HG03175 (cell line): ENCODE measurements at regions not wholly inside any gene's neighbourhood (a gene's known extent, or its start where the extent isn't known, plus 50 kb on each side); places are given as distances from the start of the nearest gene placed in this dataset.

Experiments
- ATAC-seq: cut with Tn5 transposase; IDR thresholded peaks from one replicate; pipeline ENCODE4 v1.9.1; 2021; ENCODE audit warnings: mild to moderate bottlenecking, moderate library complexity; ENCODE audit not compliant: unreplicated experiment

DNA sequence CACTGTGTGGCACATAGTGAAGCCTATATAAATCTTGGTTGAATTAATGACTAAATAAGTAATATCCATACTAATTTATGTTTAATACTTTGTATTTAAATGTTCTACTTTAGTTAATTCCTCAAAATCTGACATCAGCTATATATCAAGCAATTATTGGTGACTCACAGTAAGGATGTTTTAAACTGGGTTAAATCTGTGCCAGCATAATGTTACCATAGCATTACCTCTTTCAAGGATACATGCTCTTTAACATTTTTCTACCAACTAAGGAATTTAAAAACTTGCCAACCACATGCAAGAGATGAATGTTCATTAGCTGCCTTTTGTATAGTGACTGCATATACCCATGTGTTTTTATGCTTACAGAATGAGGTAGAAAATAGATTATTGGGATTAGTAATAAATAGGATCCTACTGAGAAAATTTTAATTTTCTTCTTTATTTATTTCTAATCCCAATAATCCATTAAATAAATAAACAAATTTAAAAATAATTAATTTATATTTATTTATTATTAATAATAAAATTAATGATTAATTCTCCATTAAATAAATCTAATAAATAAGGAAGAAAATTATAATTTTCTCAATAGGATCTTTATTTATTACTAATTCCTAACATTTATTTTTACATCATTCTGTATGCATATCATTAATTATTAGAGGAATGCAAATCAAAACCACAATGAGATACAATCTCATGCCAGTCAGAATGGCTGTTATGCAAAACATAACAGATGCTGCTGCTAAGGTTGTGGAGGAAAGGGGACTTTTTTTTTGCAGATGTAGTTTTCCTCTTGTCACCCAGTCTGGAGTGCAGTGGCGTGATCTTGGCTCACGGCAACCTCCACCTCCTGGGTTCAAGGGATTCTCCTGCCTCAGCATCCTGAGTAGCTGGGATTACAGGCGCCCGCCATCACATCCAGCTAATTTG, 410.7 kb upstream of the DSEL start:
- ATAC-seq: peak; percentile 62

DNA sequence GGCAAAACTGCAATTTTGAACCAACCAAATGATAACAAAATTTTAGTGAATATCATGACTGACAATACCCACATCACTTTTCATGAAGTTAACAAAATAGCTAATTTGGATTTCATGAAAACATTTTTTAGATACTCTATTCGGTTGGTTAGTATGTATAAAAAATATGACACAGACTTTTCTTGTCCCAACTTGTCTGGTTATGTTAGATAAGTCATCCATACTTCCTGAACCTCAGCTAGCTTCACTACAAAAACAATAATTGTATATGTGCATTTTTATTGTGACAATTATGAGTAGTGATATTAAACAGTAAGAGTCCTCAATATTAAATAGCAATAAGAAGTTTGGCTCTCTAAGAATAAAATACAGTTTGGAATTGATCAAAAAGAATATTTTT, 408.1 kb upstream of the DSEL start:
- ATAC-seq: no peak

DNA sequence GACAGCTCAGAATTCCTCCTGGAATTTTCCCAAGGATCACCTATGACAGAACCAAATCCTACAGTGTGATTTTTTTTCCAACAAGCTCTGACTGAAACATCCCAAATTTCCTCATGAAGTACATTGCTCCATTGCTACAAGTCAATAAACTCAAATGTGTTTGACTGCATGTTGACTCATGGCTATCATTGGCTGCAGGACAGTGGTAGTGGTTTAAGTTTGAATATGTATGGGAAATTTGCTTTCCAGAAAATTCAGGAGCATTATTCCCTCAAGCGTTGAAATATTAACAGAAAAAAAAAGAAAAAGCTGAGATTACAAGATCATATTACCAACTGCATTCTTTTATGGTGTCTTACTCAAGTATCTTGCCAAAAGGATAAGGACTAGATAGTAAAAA, 402.8 kb upstream of the DSEL start:
- no peak for ATAC-seq

DNA sequence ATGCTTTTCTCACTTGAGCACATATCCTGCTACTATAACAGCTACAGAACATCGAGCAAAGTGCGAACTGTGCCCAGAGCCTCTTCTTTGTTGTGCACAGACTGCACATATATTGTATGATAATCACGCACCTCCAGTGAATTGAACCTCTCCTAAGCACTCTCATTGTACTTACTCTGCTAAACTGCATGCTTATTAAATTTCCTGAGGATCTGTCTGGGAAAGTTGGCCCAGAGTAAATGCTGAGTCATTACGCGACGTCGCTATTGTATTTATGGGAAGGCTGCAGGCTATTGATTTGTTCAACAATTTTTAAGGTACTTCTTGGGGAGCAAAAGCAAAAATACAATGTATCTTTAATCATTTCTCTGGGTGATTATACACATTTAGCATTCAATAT, 399.6 kb upstream of the DSEL start:
- ATAC-seq: no peak

DNA sequence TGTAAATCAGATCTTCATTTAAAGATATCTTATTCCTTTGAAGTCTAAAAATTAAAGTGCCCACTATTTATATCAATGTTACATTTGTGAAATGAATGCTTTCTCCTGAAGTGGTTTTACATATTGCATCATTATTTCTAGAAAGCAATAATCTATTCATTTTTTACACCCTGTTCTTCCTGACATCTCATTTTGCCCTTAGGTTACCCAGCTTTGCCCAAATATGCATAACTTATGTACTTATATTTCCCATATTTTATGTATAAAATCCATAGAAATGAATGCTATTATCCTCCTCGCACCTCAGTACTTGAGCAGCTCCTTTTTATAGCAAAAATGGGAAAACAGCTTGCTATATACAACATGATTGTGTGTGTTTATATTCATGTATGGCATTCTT, 396.5 kb upstream of the DSEL start:
- no peak for ATAC-seq

DNA sequence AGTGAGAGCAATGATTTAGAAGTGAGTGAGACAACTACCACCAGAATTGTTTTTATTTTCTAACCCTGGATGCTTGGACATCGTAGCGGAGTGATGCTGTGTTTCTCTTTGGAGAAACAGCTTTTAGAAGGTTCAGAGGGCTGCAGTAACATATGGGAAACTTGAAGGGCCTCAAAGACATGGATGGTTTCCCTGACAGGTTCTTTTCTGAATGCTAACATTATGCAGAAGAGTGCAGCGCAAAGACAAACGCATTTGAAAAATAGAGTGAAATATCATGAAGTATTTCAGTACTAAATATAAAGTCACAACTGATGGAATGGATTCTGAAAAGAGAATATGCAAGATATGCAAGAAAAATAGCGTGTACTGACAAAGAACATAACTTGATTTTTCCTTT, 385.1 kb upstream of the DSEL start:
- no peak for ATAC-seq

DNA sequence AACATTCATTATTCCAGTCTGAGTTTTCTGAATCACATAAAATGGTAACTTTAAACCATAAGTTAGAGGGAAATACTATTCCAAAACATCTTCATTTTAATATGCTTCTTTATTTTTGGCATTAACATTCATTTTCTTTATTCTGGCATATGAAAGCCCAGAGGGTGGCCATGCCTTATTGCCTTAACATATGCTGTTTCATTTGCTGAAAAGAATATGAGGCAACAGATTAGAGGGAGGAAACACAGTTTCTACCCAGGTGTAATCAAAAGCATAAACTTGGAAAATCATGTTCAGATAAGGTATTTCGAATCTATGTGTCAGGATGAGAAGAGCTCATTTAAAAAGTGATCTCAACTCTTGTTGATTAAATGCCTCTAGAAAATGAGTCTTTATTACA, 379.9 kb upstream of the DSEL start:
- no peak for ATAC-seq

DNA sequence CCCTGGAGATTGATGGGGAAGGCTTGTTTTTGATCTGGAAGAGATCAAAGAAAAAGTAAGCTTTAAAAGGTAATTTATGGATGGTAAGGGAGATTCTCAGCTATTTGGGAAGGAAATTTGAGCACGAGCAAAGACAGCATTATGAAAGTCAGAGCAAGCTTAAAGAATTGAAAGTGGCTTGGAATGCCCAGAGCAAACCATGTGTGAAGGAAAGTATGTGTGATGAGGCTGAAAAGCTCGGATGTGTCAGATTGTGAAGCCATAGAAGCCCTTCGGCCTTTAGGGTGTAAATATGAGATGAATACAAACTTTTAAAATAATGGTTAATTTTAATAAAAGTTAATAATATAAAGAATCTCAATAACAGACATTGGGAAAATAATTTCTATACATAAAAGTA, 377.4 kb upstream of the DSEL start:
- no peak for ATAC-seq

DNA sequence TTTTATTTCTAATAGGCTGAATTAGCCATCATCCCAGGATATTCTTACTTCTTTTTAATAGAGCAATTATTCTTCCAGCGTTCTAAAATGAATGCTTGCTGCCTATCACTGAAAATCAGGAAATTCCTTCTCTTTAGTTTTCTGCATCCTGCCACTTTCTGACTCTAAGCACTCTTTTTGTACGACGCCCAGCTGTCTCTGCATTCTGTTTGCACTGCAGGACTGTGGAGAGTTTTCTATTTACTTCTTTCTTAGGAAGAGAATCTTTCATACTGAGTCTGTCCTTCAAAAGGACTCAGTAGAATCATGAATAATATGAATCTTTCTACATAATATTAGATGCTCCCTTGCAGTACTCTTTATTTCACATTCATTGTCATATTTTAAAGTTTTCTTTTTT, 360.4 kb upstream of the DSEL start:
- no peak for ATAC-seq

DNA sequence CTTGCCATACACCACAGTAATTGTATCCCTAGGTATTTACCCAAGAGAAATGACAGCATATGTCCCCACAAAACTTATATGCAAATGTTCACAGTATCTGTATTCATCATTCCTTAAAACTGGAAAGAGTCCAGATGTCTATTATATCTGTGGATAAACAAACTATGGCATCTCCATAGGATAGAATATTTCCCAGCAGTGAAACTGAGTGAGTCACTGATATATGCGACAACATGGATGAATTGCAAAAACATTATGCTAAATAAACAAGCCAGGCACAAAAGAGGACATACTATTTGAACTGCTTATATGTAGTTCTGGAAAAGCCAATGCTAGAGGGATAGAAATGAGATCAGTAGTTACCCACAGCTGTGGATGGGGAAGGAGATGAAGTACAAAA, 359.4 kb upstream of the DSEL start:
- ATAC-seq: no peak

DNA sequence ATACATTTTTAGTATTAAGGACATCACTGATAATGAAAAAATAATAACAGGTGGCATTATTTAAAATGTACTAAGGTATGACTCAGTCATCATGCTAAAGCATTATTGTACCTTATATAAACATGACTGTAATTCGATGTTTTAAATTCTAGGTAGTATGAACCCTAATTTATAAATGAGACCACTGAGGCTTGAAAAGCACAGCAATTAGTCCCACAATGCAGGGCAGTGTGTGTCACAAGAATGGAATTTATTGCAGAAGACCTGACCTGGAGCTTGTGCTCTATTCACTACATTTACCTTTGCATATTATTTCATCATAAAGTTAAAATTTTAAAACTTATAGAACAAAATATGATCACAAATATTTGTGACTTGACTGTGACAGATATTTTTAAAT, 358.5 kb upstream of the DSEL start:
- ATAC-seq: no peak

DNA sequence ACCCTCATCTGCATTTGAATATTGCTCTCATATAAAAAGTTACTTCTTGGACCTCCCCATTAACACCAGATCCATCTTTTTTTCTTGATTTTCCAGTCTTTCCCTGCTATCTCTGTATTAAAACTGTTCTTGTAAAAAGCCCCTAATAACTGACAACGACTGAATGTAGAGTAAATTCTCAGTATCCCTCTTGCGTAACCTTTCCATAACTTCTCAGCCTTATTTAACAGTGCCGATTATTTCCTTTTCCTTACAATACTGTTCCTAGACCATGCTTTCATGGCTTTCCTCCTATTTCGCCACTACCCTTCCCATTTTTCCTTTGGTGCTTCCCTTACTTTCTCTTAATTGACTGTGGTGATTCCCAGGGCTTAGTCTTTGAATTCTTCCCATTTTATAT, 348.9 kb upstream of the DSEL start:
- ATAC-seq: no peak

DNA sequence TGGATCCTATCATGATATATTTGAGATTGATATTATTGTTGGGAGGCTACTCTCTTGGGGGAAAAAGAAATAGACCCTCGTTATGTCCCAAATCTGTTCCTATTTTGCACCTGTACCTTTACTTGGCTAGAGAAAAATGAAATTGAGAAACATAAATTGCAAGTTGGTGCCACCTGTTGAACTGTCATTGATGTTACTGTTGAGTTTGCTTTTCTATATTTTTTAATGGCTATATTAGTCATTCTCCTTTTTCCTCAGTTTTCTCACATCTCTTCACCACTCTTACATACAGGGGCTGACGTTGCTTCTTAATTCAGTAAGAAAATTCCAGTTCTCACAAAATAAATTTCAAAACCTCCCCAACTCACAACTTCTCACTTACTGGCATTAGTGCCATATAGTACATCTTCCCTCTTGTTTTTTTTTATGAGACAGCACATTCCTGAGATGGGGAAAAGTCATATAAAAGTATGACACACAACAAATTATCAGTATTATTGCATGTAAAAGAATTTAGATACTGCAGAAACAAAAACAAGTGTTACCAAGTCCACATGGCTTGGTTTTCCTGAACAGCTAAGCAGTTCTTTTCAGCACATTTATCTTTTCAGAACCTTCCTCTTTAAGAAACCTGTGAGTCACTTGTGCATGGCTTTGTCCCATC, 348.3 kb upstream of the DSEL start:
- no peak for ATAC-seq

DNA sequence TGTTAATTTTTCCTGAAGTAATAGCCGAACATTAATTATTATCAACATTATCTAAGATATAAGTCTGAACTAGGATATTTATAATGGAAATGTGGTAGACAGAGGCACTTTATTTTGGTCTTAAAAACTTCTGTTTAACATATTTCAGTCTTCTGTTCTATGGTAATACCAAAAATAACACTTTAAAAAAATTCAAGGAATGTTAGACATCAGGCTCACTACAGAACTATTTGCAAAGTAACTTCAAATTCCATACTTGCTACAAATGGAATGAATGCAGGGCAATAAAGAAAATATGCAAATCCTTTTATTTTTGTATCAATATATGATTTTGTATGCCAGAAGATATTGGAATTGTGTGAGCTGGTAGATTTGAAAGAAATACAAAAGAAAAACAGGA, 345.5 kb upstream of the DSEL start:
- no peak for ATAC-seq

DNA sequence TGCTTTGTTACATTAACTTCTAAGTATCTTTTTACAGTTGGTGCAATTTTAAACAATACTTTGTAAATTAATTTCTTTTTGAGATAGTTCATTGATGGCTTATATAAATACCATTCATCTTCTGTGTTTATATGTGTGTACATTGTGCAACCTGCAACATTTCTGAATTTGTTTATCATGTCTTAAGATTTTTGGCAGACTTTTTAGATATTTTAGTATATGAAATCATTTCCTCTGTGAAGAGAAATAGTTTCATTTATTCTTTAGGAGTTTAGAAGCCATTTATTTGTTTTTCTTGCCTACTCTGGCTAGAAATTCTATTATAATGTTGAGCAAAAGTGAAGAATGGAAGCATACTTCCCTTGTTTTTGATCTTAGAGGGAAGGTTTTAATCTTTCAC, 337.8 kb upstream of the DSEL start:
- no peak for ATAC-seq

DNA sequence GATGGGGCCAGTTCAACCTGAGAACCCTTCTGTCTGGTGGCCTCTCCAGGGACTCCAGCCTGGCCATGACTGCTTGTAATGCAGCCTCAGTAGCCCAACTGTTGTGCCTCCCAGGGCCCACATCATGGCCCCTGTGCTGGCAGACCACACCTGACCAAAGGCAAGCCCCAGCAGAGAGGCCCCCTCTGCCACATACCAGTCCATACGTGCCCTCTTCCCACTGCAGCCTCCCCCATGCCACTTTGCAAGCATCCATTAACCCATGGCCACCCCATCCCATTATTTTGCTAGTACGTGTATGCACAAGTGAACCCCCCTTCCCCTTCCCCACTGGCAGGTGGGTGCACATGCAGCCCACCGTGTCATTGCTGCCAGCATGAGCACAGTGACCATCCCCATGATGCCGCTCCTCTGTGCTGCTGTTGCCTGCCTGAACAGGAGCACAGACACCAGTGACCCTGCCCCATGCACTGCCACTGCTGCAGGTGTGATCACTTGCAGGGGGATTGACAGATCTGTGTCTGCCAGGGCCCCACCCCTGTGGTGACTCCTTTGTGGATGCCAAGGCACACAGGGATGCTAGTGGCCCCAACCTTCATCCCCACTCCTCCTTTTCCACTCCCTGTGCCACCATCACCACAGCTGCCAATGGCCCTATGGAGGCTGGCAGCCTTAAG, 330.0 kb upstream of the DSEL start:
- no peak for ATAC-seq

DNA sequence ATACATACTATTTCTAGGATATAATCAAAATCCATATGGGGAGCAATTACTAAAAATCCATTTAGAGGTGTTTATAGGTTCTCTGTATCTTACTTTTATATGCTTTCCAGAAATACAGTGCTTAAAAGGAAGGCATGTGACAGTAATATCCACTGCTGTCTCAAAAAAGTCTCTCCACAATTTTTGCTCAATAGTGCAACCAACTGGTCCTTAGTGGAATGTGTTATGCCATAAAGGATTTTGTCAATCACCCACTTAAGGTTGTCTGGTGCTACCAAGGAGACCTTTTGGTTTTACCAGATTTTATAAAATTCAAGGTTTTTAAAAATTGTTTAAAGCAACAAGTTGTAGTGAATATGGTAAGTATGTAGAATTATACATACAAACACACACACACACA, 328.5 kb upstream of the DSEL start:
- ATAC-seq: no peak

DNA sequence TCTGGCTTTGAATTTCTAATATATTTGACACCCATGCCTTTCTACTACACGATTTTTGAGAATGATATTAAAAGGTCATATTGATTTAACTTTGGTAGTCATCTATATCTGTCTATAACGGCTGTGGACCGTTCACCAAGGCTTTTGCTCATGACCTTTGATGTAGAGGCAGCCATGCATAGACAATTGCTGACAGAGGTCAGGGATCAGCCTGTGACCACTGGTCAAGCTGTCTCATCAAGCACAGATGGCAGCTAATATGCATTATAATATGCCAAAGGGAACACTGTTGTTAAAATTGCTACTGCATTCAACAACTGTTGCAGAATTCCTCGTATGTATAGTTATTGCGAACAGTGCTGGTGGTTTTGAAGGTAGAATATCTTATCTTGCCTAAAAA, 323.9 kb upstream of the DSEL start:
- ATAC-seq: no peak

DNA sequence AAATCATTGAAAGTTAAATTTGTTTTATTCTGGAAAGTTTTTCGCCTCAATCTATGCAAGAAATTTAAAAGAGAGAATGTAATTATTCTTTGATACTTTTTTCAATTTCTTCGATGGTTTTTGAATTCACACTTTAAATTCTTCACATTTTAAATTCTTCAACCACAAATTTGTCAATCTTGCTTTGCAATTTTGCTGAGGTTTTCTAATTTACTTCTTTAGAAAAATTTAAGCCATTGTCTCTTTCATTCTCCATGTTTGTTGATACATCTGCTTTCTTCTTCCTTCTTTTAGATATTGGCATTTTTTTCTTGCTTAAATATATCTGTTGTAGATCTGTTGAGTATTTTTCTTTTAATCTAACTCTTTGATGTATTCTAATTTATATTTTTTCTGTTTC, 301.9 kb upstream of the DSEL start:
- ATAC-seq: no peak

DNA sequence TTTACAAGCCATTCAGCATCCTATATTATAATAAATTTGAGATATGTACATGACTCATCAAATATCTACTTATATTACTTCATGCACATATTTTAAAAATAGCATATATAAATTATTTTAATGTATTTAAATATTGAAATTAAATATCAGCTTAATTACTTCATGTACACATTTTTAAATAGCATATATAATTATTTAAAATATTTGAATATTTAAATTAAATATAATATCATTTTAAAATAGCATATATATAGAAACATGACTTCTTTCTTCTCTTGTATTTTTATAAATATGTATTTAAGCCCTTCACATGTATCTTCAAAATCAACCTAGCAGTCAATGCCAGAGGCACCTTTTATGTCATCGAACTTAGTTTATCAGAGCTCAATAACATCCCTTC, 298.8 kb upstream of the DSEL start:
- ATAC-seq: no peak

DNA sequence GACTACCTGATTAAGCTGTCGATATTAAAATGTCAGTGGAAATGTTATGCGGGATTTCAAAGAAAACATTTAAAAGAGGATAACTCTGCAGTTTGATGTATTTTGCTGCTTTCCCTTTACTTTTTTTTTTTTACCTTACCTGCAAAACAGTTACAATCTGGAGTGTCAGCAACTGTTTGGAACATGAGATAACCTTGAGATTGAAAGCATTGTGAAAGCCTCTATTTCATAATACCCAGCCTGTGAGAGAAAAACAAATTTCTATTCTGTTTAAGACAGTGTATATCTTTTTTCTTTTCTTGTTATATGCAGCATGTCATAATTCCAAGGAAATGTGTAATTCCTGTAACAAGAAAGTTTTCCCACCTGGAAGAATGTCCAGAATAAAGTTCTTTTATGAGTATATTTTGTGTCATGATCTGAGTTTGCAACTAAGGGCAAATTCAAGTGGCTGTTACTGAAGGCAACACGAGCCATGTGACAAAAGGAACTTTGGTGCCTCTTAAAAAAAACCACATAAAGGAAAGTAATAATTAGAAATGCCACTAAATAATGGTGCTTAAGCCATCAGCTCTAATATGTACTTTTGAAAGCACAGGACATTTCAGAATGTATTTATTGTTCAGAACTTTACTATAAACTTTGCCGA, 297.0 kb upstream of the DSEL start:
- no peak for ATAC-seq

DNA sequence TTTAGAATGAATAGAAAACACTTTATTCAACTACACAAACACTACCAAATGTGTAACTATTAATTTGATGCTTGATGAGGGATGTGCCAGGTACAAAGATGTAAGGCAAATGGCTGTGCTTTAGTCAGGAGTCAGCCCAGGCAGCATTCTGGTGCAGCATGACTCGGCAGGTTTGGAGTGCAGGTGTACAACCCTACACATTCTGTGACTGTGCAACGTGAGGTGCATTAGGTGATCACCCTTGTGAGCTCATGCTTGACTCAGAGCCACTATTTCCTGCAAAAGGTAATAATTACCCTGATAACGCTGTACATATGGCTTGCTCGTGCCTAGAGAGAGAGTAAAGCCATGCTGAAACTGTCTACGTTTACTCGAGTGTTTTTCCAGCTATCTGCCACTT, 288.7 kb upstream of the DSEL start:
- no peak for ATAC-seq
